HG03039 (cell line): ENCODE measurements at regions not wholly inside any gene's neighbourhood (a gene's known extent, or its start where the extent isn't known, plus 50 kb on each side); places are given as distances from the start of the nearest gene placed in this dataset.
"Not testable (repeated sequence)": the region's sequence is repeated elsewhere in the genome, so short reads cannot be mapped to it uniquely, and the experiment has no call there.

Experiments used
- ATAC-seq: cut with Tn5 transposase; IDR thresholded peaks from one replicate; pipeline ENCODE4 v1.9.1; 2021; ENCODE audit warnings: mild to moderate bottlenecking, moderate library complexity; ENCODE audit not compliant: unreplicated experiment

DNA sequence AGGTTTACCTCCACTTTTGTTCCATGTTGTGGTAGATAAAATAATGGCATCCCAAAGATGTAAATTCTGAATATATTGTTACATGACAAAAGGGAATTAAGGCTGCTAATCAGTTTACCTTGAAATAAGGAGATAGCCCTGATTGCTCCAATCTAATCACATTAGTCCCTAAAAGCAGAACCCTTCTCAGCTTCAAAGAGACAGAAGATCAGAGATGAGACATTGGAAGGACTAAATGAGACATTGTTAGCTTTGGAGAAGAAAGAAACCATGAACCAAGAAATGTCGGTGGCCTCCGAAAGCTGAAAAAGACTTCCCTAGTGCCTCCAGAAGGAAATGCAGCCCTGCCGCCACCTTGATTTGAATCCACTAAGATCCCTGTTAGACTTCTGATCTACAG, 82.8 kb upstream of the PARP8 start:
- ATAC-seq, result no peak

DNA sequence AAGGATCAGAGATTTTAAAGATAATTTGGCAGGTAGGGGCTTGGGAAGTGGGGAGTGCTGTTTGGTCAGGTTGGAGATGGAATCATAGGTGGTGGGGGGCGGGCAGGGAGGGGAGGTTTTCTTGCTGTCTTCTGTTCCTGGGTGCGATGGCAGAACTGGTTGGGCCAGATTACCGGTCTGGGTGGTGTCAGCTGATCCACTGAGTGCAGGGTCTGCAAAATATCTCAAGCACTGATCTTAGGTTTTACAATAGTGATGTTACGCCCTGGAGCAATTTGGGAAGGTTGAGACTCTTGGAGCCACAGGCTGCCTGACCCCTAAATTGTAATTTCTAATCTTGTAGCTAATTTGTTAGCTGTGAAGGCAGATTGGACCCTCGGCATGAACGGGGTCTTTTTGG, 78.0 kb upstream of the PARP8 start:
- not testable (repeated sequence) for ATAC-seq

DNA sequence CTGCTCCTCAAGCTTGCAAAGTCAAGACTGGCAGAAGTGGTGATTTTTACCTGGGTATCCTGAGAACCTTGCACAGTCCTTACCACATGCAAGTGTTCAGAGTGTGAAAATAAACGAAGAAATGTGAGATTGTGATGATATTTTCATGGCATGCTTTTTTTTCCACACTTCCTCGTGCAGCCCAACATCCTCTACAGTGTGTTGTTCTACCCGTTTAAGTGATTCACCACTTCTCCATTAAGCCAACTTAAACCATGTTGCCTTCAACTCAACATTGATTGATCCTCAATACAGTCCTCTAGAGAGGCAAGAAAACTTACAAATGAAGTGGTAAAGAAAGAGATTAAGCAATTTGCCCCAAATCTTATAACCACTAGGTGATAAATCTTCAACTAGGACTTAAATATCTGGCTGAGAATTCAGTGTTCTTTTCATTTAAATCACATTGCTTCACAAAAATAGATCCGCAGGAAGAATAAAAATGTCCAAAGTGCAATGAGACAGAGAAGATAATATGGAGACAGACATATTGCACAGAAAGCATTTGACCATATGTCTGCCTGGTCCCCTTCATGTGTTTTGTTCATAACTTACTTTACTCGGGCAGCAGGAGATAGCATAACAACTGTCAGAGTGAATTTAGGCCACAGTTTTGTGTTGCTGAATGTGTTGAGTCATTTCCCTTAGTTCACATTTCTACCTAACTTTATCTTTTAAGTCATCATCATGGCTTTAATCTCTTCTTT, 75.8 kb upstream of the PARP8 start:
- ATAC-seq, result not testable (repeated sequence)

DNA sequence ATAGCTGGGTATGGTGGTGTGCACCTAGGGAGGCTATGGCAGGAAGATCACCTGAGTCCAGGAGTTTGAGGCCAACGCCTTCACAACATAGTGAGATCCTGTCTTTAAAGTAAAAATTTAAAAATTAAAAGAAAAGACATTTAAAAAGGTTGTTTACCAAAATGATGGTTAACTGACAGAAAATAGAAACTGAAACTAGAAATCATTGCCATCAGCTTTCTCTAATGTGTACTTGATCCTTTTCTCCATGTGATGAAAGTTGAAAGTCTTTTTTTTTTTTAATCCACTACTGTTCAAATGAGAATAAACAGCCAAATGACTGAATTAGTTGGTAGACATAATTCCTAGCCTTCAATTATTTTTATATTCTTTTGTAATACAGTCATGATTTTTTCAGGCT, 75.1 kb upstream of the PARP8 start:
- ATAC-seq, result not testable (repeated sequence)

DNA sequence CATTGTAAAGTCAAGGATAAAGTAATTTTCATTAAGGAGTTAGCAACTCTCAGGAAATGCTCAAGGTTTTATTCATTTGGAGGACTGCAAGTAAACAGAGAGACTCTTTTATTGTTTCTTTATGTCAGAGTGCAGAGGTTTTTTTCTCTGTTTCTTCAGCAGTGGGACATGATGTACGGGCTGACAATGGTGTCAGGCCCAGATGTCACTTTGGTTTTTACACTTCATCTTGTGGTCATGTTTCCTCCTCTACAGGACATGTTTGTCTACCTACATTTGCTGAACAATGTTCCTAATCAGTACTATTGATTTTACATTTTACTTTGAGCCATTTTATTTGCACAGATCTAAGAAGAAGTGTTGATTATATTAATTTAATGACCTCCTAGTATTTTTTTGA, 72.8 kb upstream of the PARP8 start:
- ATAC-seq, result no peak

DNA sequence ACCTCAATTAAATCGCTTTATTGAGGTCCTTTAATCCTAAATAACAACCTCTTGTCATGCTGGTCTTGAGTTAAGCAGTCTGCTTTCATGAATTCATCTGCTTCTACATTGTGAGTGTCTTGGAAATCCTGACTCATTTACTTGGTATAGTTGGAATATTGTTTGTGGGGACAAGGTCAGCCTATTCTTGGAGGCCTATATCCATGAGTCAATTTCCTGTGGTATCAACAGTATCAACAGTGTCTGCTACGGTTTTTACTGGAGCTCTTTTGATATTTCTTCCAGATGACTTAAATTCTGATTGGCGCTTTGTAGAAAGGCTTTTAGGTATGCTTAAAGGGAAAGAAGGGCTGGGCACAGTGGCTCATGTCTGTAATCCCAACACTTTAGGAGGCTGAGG, 71.2 kb upstream of the PARP8 start:
- no peak for ATAC-seq

DNA sequence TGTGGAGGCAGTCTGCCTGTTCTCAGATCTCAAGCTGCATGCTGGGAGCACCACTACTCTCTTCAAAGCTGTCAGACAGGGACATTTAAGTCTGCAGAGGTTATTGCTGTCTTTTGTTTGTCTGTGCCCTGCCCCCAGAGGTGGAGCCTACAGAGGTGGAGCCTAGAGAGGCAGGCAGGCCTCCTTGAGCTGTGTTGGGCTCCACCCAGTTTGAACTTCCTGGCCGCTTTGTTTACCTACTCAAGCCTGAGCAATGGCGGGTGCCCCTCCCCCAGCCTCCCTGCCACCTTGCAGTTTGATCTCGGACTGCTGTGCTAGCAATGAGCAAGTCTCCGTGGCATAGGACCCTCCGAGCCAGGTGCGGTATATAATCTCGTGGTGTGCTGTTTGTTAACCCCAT, 64.9 kb upstream of the PARP8 start:
- ATAC-seq, result not testable (repeated sequence)

DNA sequence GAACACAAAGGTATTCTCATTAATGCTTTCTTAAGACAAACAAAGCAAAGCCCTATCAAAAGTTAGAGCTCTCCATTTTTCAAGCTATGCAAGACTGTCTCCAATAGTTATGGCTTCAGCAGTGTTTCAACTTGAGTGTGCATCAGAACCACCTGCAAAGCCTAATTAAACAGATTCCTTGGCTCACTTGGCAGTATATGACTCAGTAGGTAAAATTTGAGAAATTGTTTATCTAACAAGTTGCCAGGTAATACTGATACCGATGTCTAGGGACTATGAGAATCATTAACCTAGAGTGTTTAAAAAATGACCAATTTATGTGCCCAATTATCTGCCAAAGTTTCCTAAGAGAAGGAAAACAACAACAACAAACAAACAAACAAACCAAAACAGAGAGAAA, 60.3 kb upstream of the PARP8 start:
- no peak for ATAC-seq

DNA sequence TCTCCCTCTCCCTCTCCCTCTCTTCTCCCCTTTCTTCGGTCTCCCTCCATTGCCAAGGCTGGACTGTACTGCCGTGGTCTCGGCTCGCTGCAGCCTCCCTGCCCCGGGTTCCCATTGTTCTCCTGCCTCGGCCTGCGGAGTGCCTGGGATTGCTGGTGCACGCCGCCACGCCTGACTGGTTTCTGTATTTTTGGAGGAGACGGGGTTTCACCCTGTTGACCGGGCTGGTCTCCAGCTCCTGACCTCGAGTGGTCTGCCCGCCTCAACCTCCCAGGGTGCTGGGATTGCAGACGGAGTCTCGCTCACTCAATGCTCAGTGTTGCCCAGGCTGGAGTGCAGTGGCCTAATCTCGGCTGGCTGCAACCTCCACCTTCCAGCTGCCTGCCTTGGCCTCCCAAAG, 59.0 kb upstream of the PARP8 start:
- not testable (repeated sequence) for ATAC-seq

DNA sequence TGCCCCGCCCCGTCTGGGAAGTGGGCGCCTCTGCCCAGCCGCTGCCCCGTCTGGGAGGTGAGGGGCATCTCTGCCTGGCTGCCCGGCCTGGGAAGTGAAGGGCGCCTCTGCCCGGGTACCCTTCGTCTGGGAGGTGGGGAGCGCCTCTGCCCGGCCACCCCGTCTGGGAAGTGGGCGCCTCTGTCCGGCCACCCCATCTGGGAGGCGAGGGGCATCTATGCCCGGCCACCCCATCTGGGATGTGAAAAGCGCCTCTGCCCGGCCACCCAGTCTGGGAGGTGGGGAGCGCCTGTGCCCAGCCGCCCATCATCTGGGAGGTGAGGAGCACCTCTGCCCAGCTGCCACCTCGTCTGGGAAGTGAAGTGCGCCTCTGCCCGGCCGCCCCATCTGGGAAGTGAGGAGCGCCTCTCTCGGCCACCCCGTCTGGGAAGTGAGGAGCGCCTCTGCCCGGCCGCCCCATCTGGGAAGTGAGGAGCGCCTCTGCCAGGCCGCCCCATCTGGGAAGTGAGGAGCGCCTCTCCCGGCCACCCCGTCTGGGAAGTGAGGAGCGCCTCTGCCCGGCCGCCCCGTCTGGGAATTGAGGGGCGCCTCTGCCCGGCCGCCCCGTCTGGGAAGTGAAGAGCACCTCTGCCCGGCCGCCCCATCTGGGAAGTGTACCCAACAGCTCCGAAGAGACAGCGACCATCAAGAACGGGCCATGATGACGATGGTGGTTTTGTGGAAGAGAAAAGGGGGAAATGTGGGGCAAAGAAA, 58.3 kb upstream of the PARP8 start:
- not testable (repeated sequence) for ATAC-seq

DNA sequence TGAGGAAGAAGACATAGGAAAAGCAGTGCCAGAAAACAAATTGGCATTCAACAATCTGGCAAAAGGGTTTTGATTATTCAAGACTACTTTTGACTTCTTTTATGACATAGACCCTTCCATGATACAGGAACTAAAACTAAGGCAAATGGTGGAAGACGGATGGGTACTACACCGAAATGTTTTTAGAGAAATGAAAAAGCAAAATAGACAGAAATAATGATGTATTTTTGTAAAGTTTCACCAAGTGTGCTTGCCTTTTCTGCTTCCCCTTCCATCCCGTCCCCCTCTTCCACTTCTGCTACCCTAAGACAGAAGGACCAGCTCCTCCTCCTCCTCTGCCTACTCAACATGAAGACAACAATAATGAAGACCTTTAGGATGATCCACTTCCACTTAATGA, 53.4 kb upstream of the PARP8 start:
- not testable (repeated sequence) for ATAC-seq
